Adrenal gland (tissue), 9 donors: ENCODE measurements at regions not wholly inside any gene's neighbourhood (a gene's known extent, or its start where the extent isn't known, plus 50 kb on each side); places are given as distances from the start of the nearest gene placed in this dataset.

Experiments
- DNase-seq, 7 donors: peaks; one replicate each; pipeline ENCODE4 v3.0.0-alpha.2; 2019 to 2020
- H3K27ac ChIP-seq, 5 donors: fragments of 200-600 bp; sonication (generic) in 4 of 5; 1 replicate in 3 of 5; 2 replicates in 2 of 5; pipeline versions ENCODE4 v1.5.1 to v1.8.0; 2016 to 2020; ENCODE audit warnings: mild to moderate bottlenecking in 1 of 5
- H3K27me3 ChIP-seq: fragments of 200-600 bp; 2 replicates; pipeline ENCODE4 v1.8.0; 2021
- H3K36me3 ChIP-seq, 2 donors: fragments of 200-600 bp; replicated peaks in 1 of 2; 1 replicate in 1 of 2; 2 replicates in 1 of 2; pipeline versions ENCODE4 v1.5.1 to v1.8.0; 2018 to 2022
- H3K4me1 ChIP-seq, 2 donors: fragments of 200-600 bp; replicated peaks in 1 of 2; 1 replicate in 1 of 2; 2 replicates in 1 of 2; pipeline versions ENCODE4 v1.5.1 to v1.8.0; 2018 to 2021
- H3K4me3 ChIP-seq, 4 donors: fragments of 200-600 bp; sonication (generic) in 3 of 4; one replicate each; pipeline ENCODE4 v1.5.1; 2016 to 2018
- H3K9me3 ChIP-seq, 3 donors: fragments of 200-600 bp; sonication (generic) in 1 of 3; replicated peaks in 1 of 3; 1 replicate in 2 of 3; 2 replicates in 1 of 3; pipeline versions ENCODE4 v1.5.1 to v1.8.0; 2016 to 2021
- CTCF ChIP-seq, 6 experiments: fragments of 450-650 bp in 4 of 6; fragments of 200-600 bp in 2 of 6; sonication (generic) in 1 of 6; IDR thresholded peaks; 1 replicate in 5 of 6; 2 replicates in 1 of 6; pipeline versions ENCODE4 v1.5.1 to v1.8.0; 2016 to 2021; ENCODE audit warnings: antibody characterized with exemption in 6 of 6, mild to moderate bottlenecking in 2 of 6, moderate library complexity in 1 of 6
- POLR2A ChIP-seq, 2 donors: fragments of 450-650 bp; IDR thresholded peaks; one replicate each; pipeline ENCODE4 v1.6.1; 2017; ENCODE audit warnings: antibody characterized with exemption in 2 of 2, mild to moderate bottlenecking in 2 of 2, moderate library complexity in 1 of 2
- WGBS, 4 donors: extraction: QIAGEN DNeasy Blood & Tissue Kit in 2 of 4; methylation state at CpG; one replicate each; pipeline versions ENCODE4 v1.1.5 to v1.1.7; 2013 to 2017; 5-methylcytosine and 5-hydroxymethylcytosine counted together
- intact Hi-C, 2 donors: fragments of 100-400 bp; cut with DNase I; formaldehyde crosslinking; loops; one replicate each; pipeline versions ENCODE4 v1.14.1 to v1.15.0; 2022 to 2023
- donor health status: healthy with polysubstance abuse.
- donor health status: Bipolar disorder and iron deficiency.
- donor health status: DM: yes; HTN: yes; CAD: no.
- donor health status: DM: no; HTN: no; CAD: no.
- donor health status: DM: no; HTN: no; CAD: no.

GRCh38 chr1:76705560-76705959 lies 161.7 kb upstream of the ST6GALNAC5 start:
- WGBS, 4 donors = 55 to 65% (median 61%) methylated on average over 4 of the region's 4 CpGs
- H3K36me3 ChIP-seq = no peaks in the 10 kb centered on the region
- H3K4me1 ChIP-seq = no peaks in the 10 kb centered on the region
- no peak for DNase-seq
- TF ChIP-seq POLR2A (IDR thresholded peaks at IDR 0.05) (no peak), CTCF (IDR thresholded peaks at IDR 0.05) (no peak)
- peaks cover 0 to 3% (median 0%) of the 10 kb centered on the region in 3 donors for H3K9me3 ChIP-seq
- no peaks in the 10 kb centered on the region for H3K27me3 ChIP-seq
- H3K4me3 ChIP-seq = no peak overlapping the region
- intact Hi-C loops = no loop called here
- no peak overlapping the region for H3K27ac ChIP-seq

- WGBS, 4 donors = 67 to 85% (median 77%) methylated on average over 2 of the region's 2 CpGs
These were observed 153.7 kb upstream of the ST6GALNAC5 start for GRCh38 chr1:76713535-76713934.

GRCh38 chr1:76715474-76715873 lies 151.8 kb upstream of the ST6GALNAC5 start:
- Histone ChIP-seq H3K9me3 (no peaks in the 10 kb centered on the region), H3K27me3 (no peaks in the 10 kb centered on the region), H3K4me3 (no peak overlapping the region), H3K27ac (no peak overlapping the region), H3K36me3 (no peaks in the 10 kb centered on the region), H3K4me1 (no peaks in the 10 kb centered on the region)
- DNase-seq = no peak
- intact Hi-C loops = no loop called here
- TF ChIP-seq CTCF (IDR thresholded peaks at IDR 0.05) = no peak
- no peak for TF ChIP-seq POLR2A (IDR thresholded peaks at IDR 0.05)
- WGBS, 4 donors = 57 to 86% (median 67%) methylated on average over 1 of the region's 1 CpG

More at GRCh38 chr1:76713535-76713934, 153.7 kb upstream of the ST6GALNAC5 start:
- H3K27ac ChIP-seq = no peak overlapping the region
- H3K4me1 ChIP-seq = no peaks in the 10 kb centered on the region
- no peaks in the 10 kb centered on the region for H3K36me3 ChIP-seq
- no peak overlapping the region for H3K4me3 ChIP-seq
- DNase-seq = no peak
- H3K27me3 ChIP-seq = no peaks in the 10 kb centered on the region
- TF ChIP-seq CTCF (IDR thresholded peaks at IDR 0.05) (no peak), POLR2A (IDR thresholded peaks at IDR 0.05) (no peak)
- H3K9me3 ChIP-seq = peaks cover 0 to 3% (median 0%) of the 10 kb centered on the region in 3 donors
- intact Hi-C loops = no loop called here

GRCh38 chr1:76723949-76724348 lies 143.3 kb upstream of the ST6GALNAC5 start:
- no peak for DNase-seq
- Histone ChIP-seq H3K27me3 (no peaks in the 10 kb centered on the region), H3K4me3 (no peak overlapping the region), H3K36me3 (no peaks in the 10 kb centered on the region), H3K27ac (no peak overlapping the region), H3K4me1 (no peaks in the 10 kb centered on the region), H3K9me3 (no peaks in the 10 kb centered on the region)
- TF ChIP-seq POLR2A (IDR thresholded peaks at IDR 0.05) (no peak), CTCF (IDR thresholded peaks at IDR 0.05) (no peak)
- intact Hi-C loops = no loop called here
